ENCODE measurements at regions not wholly inside any gene's neighbourhood (a gene's known extent, or its start where the extent isn't known, plus 50 kb on each side); places are given as distances from the start of the nearest gene placed in this dataset.

GRCh38 chr9:23464275-23464674 lies 361.8 kb downstream of the ELAVL2 start:
- no peak for DNase-seq

GRCh38 chr9:23467276-23467675 lies 358.8 kb downstream of the ELAVL2 start:
- DNase-seq: no peak

GRCh38 chr9:23477908-23478307 lies 348.1 kb downstream of the ELAVL2 start:
- no peak for DNase-seq

- no peak for DNase-seq
Measured at GRCh38 chr9:23483566-23483965, 342.5 kb downstream of the ELAVL2 start.

- DNase-seq: no peak
Measured at GRCh38 chr9:23492126-23493002, 333.7 kb downstream of the ELAVL2 start.

GRCh38 chr9:23493219-23493618 lies 332.8 kb downstream of the ELAVL2 start:
- no peak for DNase-seq

GRCh38 chr9:23496489-23497136 lies 329.4 kb downstream of the ELAVL2 start:
- no peak for DNase-seq

- DNase-seq: no peak
Measured at GRCh38 chr9:23497137-23497504, 328.9 kb downstream of the ELAVL2 start.

- DNase-seq: no peak
Measured at GRCh38 chr9:23502004-23502403, 324.0 kb downstream of the ELAVL2 start.

GRCh38 chr9:23522952-23523351 lies 303.1 kb downstream of the ELAVL2 start:
- DNase-seq: no peak

GRCh38 chr9:23524607-23525155 lies 301.4 kb downstream of the ELAVL2 start:
- no peak for DNase-seq

- DNase-seq: no peak
Measured at GRCh38 chr9:23526806-23527205, 299.2 kb downstream of the ELAVL2 start.

GRCh38 chr9:23532282-23532681 lies 293.8 kb downstream of the ELAVL2 start:
- no peak for DNase-seq

- DNase-seq: no peak
Measured at GRCh38 chr9:23537192-23538066, 288.6 kb downstream of the ELAVL2 start.

GRCh38 chr9:23538067-23538402 lies 288.0 kb downstream of the ELAVL2 start:
- no peak for DNase-seq

GRCh38 chr9:23538461-23539003 lies 287.5 kb downstream of the ELAVL2 start:
- DNase-seq: no peak

GRCh38 chr9:23539311-23539710 lies 286.7 kb downstream of the ELAVL2 start:
- no peak for DNase-seq

- no peak for DNase-seq
Measured at GRCh38 chr9:23541976-23542375, 284.1 kb downstream of the ELAVL2 start.

- DNase-seq: no peak
Measured at GRCh38 chr9:23542438-23542837, 283.6 kb downstream of the ELAVL2 start.

- DNase-seq: no peak
Measured at GRCh38 chr9:23542927-23543326, 283.1 kb downstream of the ELAVL2 start.

- no peak for DNase-seq
Measured at GRCh38 chr9:23543419-23543818, 282.6 kb downstream of the ELAVL2 start.

GRCh38 chr9:23545728-23546127 lies 280.3 kb downstream of the ELAVL2 start:
- DNase-seq: no peak

GRCh38 chr9:23551311-23551721 lies 274.7 kb downstream of the ELAVL2 start:
- no peak for DNase-seq
